Large intestine (tissue), 3 donors: ENCODE measurements at regions not wholly inside any gene's neighbourhood (a gene's known extent, or its start where the extent isn't known, plus 50 kb on each side); places are given as distances from the start of the nearest gene placed in this dataset.

Experiments
- DNase-seq, 2 donors: peaks; one replicate each; pipeline versions ENCODE4 v3.0.0 to v3.0.0-alpha.2; 2013
- H3K27ac ChIP-seq: one replicate; pipeline ENCODE4 v1.5.1; 2013; ENCODE audit warnings: low read length
- H3K27me3 ChIP-seq: 2 replicates; pipeline ENCODE4 v1.6.1; 2013; ENCODE audit warnings: low read length; ENCODE audit not compliant: control insufficient read depth, insufficient read depth
- H3K36me3 ChIP-seq: 2 replicates; pipeline ENCODE4 v1.6.1; 2013; ENCODE audit warnings: low read length; ENCODE audit not compliant: control insufficient read depth, insufficient read depth
- H3K4me1 ChIP-seq: one replicate; pipeline ENCODE4 v1.6.1; 2013; ENCODE audit warnings: low read length; ENCODE audit not compliant: control insufficient read depth, insufficient read depth
- H3K4me3 ChIP-seq: one replicate; pipeline ENCODE4 v1.5.1; 2013; ENCODE audit warnings: low read length
- H3K9me3 ChIP-seq: one replicate; pipeline ENCODE4 v1.6.1; 2013; ENCODE audit warnings: mild to moderate bottlenecking, low read depth, low read length, moderate library complexity; ENCODE audit not compliant: control insufficient read depth
- WGBS: methylation state at CpG from one replicate; pipeline ENCODE4 v1.1.5; 2013; ENCODE audit warnings: low lambda C conversion rate; ENCODE audit not compliant: insufficient coverage; 5-methylcytosine and 5-hydroxymethylcytosine counted together

DNA sequence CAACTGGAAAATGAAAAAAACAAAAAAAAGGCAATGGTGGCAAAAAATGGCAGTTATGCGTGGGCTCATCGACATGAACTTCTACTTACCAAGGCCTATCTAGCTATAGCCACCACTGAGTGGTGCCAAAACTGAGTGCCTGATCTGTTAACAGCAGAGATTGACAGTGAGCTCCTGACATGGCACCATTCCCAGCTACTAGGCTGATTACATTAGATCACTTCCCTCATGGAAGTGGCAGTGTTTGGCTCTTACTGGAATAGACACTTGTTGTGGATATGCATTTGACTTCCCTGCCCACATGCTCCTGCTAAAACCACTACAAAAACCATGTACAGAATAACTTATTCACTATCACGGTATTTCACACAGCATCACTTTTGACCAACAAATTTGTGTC lies 216.1 kb upstream of the SGK1 start:
- Histone ChIP-seq H3K9me3 (no peaks in the 10 kb centered on the region), H3K27ac (no peak overlapping the region), H3K4me1 (no peaks in the 10 kb centered on the region), H3K36me3 (no peaks in the 10 kb centered on the region), H3K27me3 (no peaks in the 10 kb centered on the region), H3K4me3 (no peak overlapping the region)
- no peak for DNase-seq
- no CpG with 5 or more reads among the region's 3 CpGs for WGBS

DNA sequence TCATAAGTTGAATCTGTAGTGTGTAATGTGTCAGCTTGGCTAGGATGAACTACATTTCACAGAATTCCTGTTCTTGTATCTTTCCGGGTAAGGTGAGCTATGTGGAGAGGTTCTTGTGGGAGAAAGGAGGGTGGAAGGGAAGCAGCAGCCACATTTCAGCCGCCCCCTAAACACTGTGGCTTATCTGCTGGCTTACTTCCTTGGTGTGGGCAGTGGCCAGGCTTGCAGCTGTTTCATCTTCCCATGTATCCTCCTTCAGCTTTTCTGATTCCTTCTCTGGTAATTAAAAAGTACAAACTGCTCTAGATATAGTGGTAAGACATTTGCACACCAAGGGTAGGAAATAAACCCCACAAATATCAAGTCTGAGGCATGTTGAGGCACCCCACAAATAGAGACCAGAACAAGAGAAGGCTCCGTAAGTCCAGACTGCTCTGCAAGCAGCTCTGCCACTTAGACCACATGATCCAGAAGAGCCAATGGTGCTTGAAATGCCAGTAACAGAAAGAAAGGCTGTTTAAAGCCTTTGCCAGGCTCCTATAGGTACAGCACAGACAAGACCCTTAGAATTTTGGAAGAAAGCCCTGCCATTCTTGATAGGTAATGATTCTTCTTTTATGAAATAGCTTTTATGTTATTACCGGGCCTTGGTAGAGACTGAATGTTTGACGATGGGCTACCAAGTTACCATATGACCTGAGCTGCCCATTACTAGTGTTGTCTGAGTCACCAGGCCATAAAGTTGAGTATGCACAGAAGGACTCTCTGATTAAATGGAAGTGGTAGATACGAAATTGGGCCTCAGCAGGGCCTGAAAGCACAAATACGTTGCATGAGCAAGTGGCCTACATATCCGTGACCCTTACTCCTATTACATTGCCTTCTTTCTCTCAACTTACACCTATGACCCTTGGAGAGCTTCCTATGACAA lies 215.0 kb upstream of the SGK1 start:
- no peaks in the 10 kb centered on the region for H3K9me3 ChIP-seq
- no peaks in the 10 kb centered on the region for H3K27me3 ChIP-seq
- H3K4me3 ChIP-seq, result no peak overlapping the region
- no peaks in the 10 kb centered on the region for H3K36me3 ChIP-seq
- DNase-seq, result no peak
- no peaks in the 10 kb centered on the region for H3K4me1 ChIP-seq
- no peak overlapping the region for H3K27ac ChIP-seq
- no CpG with 5 or more reads among the region's 8 CpGs for WGBS

DNA sequence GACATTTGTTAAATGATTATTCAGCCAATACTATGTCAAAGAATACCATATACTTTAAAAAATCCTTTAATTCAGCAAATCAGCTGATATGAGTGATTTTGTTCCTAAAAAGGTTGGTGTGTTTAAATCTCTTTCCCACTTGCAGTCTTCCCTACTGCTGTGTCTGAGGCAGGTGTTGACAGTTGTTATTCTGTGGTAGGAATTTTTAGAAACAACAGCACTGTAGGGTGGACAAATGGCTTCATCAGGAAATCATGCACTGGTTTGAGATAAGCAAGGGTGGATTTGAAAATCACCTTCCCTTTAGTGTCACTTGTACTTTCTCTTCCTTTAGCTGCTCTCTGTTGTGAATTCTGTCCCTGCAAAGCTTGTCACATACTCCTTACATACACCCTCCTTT lies 213.7 kb upstream of the SGK1 start:
- Histone ChIP-seq H3K36me3 (no peaks in the 10 kb centered on the region), H3K27ac (no peak overlapping the region), H3K4me3 (no peak overlapping the region), H3K9me3 (no peaks in the 10 kb centered on the region), H3K4me1 (no peaks in the 10 kb centered on the region), H3K27me3 (no peaks in the 10 kb centered on the region)
- no peak for DNase-seq

DNA sequence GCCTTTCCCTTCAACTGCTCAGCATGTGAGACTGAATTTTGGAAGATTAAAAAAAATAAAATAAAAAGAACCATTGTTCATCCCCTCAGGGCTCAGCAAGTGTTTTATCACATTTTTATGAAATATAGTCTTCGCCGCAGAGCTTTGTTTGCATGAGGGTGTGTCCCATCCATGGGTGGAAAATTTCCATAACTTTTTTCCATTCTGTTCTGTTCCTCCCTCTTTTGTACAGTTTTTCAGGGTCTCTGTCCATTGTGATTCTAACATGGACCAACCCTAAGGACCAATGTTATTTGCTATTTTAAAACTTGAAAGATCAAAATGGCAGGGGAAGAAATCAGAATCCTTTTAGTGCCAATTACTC lies 213.3 kb upstream of the SGK1 start:
- Histone ChIP-seq H3K4me3 (no peak overlapping the region), H3K27ac (no peak overlapping the region), H3K36me3 (no peaks in the 10 kb centered on the region), H3K4me1 (no peaks in the 10 kb centered on the region), H3K9me3 (no peaks in the 10 kb centered on the region), H3K27me3 (no peaks in the 10 kb centered on the region)
- no peak for DNase-seq
- WGBS, result 75% methylated on average over 2 of the region's 2 CpGs

DNA sequence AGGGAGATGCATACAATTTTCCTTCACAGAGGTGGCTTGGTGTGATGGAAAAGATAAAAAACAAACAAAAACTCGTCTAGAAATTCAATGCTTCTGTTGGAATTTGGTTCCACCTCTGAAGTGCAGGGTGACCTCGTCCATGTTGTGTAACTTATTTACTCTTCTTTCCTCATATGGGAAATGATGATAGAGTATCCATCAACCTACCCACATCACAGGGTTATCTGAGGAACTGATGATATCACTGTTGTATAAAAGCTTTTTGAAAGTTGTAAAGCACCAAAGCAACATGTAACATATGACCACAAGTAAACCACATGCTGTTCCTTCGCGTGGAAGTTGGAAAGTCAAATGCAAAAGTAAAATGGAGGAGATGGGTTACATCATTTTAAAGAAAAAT lies 212.0 kb upstream of the SGK1 start:
- Histone ChIP-seq H3K36me3 (no peaks in the 10 kb centered on the region), H3K27ac (no peak overlapping the region), H3K9me3 (no peaks in the 10 kb centered on the region), H3K4me3 (no peak overlapping the region), H3K27me3 (no peaks in the 10 kb centered on the region), H3K4me1 (no peaks in the 10 kb centered on the region)
- no CpG with 5 or more reads among the region's 4 CpGs for WGBS
- no peak for DNase-seq

DNA sequence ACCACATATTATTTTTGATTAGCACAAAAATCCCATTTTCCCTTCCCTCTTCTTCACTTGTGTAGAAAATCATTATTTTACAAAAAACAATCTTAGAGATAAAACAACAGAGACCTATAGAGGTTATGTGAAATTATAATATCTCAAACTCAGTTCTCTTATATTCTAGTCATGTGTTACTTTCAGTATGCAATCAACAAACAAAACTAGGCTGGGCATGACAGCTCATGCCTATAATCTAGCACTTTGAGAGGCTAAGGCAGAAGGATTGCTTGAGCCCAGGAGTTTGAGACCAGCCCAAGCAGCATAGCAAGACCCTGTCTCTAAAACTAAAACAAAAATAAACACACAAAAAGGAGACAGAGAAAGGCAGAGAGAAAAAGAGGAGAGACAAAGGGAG lies 211.4 kb upstream of the SGK1 start:
- Histone ChIP-seq H3K27ac (no peak overlapping the region), H3K9me3 (no peaks in the 10 kb centered on the region), H3K27me3 (no peaks in the 10 kb centered on the region), H3K4me1 (no peaks in the 10 kb centered on the region), H3K36me3 (no peaks in the 10 kb centered on the region), H3K4me3 (no peak overlapping the region)
- no peak for DNase-seq

DNA sequence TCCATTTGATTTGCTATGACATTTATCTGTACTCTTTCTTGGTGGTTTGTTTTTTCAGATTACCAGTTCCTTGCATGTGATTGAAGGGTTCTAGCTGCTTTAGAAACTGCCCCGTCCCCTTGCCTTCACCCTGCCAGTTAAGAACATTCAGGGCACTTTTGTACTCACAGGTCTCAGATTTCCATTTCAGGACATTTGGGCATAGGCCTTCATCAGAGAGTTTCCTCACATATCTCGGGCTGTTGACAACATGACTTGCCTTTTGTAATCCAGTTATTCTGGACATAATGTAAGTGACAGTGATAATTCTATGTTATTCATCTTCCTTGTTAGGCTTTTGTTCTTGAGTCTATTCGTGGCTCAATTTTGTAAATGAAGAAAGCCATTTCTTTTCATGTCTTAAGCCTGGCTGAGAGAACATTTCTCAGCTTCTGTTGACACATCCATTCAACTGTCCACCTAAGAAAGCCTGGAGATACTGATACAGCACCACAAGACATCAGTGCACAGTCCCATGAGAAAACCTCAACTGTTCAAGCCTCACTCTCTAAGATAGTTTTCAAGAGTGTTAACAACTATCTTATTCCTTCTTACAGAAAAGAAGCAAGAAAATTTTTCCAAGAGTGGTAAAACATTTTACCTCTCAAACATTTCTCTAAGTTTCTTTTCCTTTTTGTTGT lies 209.3 kb upstream of the SGK1 start:
- H3K27me3 ChIP-seq, result no peaks in the 10 kb centered on the region
- WGBS, result no CpG with 5 or more reads among the region's 3 CpGs
- no peaks in the 10 kb centered on the region for H3K4me1 ChIP-seq
- H3K9me3 ChIP-seq, result no peaks in the 10 kb centered on the region
- H3K27ac ChIP-seq, result no peak overlapping the region
- H3K4me3 ChIP-seq, result no peak overlapping the region
- no peak for DNase-seq
- no peaks in the 10 kb centered on the region for H3K36me3 ChIP-seq

DNA sequence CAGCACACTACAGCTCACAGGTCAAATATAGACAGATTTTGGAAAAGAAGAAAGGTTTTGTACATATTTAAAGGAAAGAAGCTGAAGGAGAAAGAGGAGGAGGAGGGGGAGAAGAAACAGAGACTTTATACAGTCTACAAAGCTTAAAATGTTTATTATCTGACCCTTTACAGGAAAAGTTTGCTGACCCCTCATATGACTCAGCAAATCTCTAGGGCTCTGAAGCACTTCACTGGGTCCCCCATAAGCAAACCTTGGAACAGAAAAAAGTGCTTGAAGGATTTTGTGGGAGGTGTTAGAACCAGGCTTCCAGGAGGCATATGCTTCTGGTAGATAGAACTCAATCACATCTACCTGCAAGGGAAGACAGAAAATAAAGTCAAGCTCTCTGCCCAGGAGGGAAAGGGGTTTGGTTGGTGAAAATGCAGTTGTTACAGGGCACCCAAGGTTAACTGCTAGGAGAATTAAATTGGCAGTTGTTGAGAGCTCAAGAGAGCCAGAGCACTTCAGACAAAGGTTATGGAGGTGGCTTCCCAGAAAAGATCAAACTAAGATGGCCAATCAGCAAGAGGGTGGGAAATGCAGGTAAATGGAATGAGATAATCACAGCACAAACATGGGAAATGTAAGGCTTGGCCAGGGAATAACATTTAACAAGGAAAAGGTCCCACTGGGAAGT lies 207.4 kb upstream of the SGK1 start:
- Histone ChIP-seq H3K9me3 (no peaks in the 10 kb centered on the region), H3K4me1 (no peaks in the 10 kb centered on the region), H3K27ac (no peak overlapping the region), H3K36me3 (no peaks in the 10 kb centered on the region), H3K27me3 (no peaks in the 10 kb centered on the region), H3K4me3 (no peak overlapping the region)
- DNase-seq, result no peak

DNA sequence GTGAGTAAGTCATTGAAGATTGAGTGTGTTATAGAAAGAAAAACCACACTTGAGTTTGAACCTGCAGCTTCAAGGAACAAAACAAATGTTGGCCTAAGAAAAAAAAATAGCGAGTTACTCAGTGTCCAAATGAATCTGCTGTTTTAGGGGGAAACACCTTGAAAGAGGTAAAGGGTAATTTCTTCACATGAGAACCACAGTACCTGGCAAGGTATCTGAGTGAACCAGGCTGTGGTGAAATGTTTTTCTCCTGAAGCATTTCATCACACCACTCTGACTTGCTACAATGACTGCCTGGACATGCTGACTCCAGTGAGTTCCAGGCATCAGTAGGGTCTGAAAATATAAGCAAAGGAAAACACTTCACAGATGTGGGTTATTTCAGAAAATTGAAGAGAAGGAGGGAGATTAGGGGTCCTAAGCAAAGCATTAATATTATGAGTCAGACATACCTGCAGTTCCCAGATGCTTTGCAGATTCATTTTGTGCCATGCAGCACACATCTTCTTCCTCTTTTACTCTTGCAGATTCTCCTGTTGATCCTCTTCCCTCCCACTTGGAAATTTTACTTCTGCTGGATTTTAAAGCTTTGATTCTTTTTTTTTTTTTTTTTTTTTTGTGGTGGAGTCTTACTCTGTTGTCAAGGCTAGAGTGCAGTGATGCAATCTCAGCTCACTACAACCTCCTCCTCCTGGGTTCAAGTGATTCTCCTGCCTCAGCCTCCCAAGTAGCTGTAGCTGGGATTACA lies 206.2 kb upstream of the SGK1 start:
- H3K9me3 ChIP-seq, result no peaks in the 10 kb centered on the region
- H3K36me3 ChIP-seq, result no peaks in the 10 kb centered on the region
- DNase-seq, result no peak
- H3K27ac ChIP-seq, result no peak overlapping the region
- WGBS, result 100% methylated on average over 1 of the region's 1 CpG
- H3K4me1 ChIP-seq, result no peaks in the 10 kb centered on the region
- H3K27me3 ChIP-seq, result no peaks in the 10 kb centered on the region
- H3K4me3 ChIP-seq, result no peak overlapping the region

DNA sequence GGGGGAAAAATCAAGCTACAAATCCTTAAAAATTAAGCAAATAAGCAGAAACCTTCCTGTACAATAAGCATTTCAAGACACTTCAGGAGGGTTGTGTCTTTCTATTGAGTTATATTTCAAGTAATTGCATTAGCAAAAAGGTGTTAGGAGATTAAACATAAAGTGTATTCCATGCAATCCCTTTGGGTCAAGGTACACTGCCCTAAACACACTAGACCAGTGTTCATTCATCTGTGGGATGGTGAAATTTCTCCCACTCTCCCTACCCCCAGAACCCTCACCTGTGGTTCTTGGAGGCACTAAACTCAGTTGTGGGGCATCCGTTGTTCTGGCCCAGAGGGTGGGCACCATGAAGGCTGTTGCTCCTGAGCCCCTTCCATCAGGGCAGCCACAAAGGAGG lies 205.1 kb upstream of the SGK1 start:
- WGBS, result no CpG with 5 or more reads among the region's 1 CpG

More for the DNA sequence above, 205.1 kb upstream of the SGK1 start:
- H3K4me3 ChIP-seq, result no peak overlapping the region
- DNase-seq, result no peak
- no peaks in the 10 kb centered on the region for H3K36me3 ChIP-seq
- no peaks in the 10 kb centered on the region for H3K27me3 ChIP-seq
- H3K4me1 ChIP-seq, result no peaks in the 10 kb centered on the region
- no peak overlapping the region for H3K27ac ChIP-seq
- H3K9me3 ChIP-seq, result no peaks in the 10 kb centered on the region
